IMR-90 (cell line): ENCODE measurements at regions not wholly inside any gene's neighbourhood (a gene's known extent, or its start where the extent isn't known, plus 50 kb on each side); places are given as distances from the start of the nearest gene placed in this dataset.

Source experiments
- ATAC-seq: fragments of 200-7000 bp; cut with Tn5 transposase; 2 replicates; pipeline ENCODE4 v1.9.1; 2020; ENCODE audit warnings: low read depth, mild to moderate bottlenecking, moderate library complexity
- BruUV-seq: library from RNA; stranded (reverse); fragments of 400-500 nt; replicated peaks from 2 replicates; lab custom pipeline; 2021; lab: Mats Ljungman, UMichigan
- CTCF ChIA-PET: fragments of 300-600 bp; formaldehyde crosslinking; extraction: SDS; loops from one replicate; lab custom pipeline; 2021; ENCODE audit warnings: antibody characterized with exemption; lab: Yijun Ruan, JAX
- POLR2A ChIA-PET: fragments of 300-600 bp; sonication (Branson Sonifier 250); formaldehyde crosslinking; loops from one replicate; lab custom pipeline; 2022; ENCODE audit warnings: antibody characterized with exemption; ENCODE audit not compliant: unreplicated experiment; lab: Charles Lee
- DNase-seq: peaks from one replicate; pipeline ENCODE4 v3.0.0; 2013
- H2AFZ ChIP-seq: replicated peaks from 2 replicates; pipeline ENCODE3; 2013; ENCODE audit warnings: low read length, mild to moderate bottlenecking; ENCODE audit not compliant: poor library complexity
- H2AK5ac ChIP-seq: 2 replicates; pipeline ENCODE4 v1.6.1; 2013; ENCODE audit warnings: low read depth, low read length, inconsistent platforms
- H2AK9ac ChIP-seq: replicated peaks from 2 replicates; pipeline ENCODE3; 2013; ENCODE audit warnings: mild to moderate bottlenecking, low read depth, low read length, moderate library complexity; ENCODE audit not compliant: poor library complexity
- H2BK120ac ChIP-seq: 2 replicates; pipeline ENCODE4 v1.6.1; 2013; ENCODE audit warnings: low read depth, low read length, inconsistent platforms
- H2BK15ac ChIP-seq: 3 replicates; pipeline ENCODE4 v1.6.1; 2013; ENCODE audit warnings: low read depth, low read length, inconsistent platforms
- H2BK20ac ChIP-seq: 2 replicates; pipeline ENCODE4 v1.6.1; 2013; ENCODE audit warnings: low read depth, mild to moderate bottlenecking, inconsistent platforms, low read length, moderate library complexity
- H2BK5ac ChIP-seq: 2 replicates; pipeline ENCODE4 v1.6.1; 2013; ENCODE audit warnings: mild to moderate bottlenecking, low read depth, low read length, inconsistent platforms; ENCODE audit not compliant: poor library complexity, severe bottlenecking
- H3K14ac ChIP-seq: replicated peaks from 2 replicates; pipeline ENCODE4 v1.6.1; 2013; ENCODE audit warnings: low read depth, low read length, inconsistent platforms
- H3K18ac ChIP-seq: 2 replicates; pipeline ENCODE4 v1.6.1; 2013; ENCODE audit warnings: low read depth, low read length, control low read depth
- H3K23ac ChIP-seq: 2 replicates; pipeline ENCODE4 v1.6.1; 2013; ENCODE audit warnings: low read depth, low read length, inconsistent platforms
- H3K27ac ChIP-seq: 2 replicates; pipeline ENCODE4 v1.5.1; 2013; ENCODE audit warnings: mild to moderate bottlenecking, control low read depth, low read length; ENCODE audit not compliant: insufficient read depth
- H3K27me3 ChIP-seq: 2 replicates; pipeline ENCODE4 v1.6.1; 2013; ENCODE audit warnings: low read length; ENCODE audit not compliant: control insufficient read depth, insufficient read depth
- H3K36me3 ChIP-seq: 2 replicates; pipeline ENCODE4 v1.6.1; 2013; ENCODE audit warnings: low read length, mixed read lengths; ENCODE audit not compliant: control insufficient read depth, insufficient read depth
- H3K4ac ChIP-seq: 2 replicates; pipeline ENCODE4 v1.6.1; 2013; ENCODE audit warnings: low read depth, low read length, inconsistent platforms
- H3K4me1 ChIP-seq: 2 replicates; pipeline ENCODE4 v1.6.1; 2013; ENCODE audit warnings: low read length, mixed read lengths; ENCODE audit not compliant: control insufficient read depth, insufficient read depth
- H3K4me2 ChIP-seq: 2 replicates; pipeline ENCODE4 v1.6.1; 2013; ENCODE audit warnings: low read depth, mild to moderate bottlenecking, control low read depth, low read length, moderate library complexity
- H3K4me3 ChIP-seq: 2 replicates; pipeline ENCODE4 v1.5.1; 2013; ENCODE audit warnings: low read depth, mild to moderate bottlenecking, control low read depth, low read length, moderate library complexity; ENCODE audit not compliant: insufficient read depth
- H3K56ac ChIP-seq: 2 replicates; pipeline ENCODE4 v1.6.1; 2013; ENCODE audit warnings: low read length, inconsistent platforms; ENCODE audit not compliant: insufficient read depth; ENCODE audit errors: extremely low read depth
- H3K79me1 ChIP-seq, 2 experiments: 2 replicates each; pipeline ENCODE4 v1.6.1; 2013; ENCODE audit warnings: low read length in 2 of 2, inconsistent platforms in 1 of 2, low read depth in 1 of 2
- H3K9ac ChIP-seq: 2 replicates; pipeline ENCODE4 v1.6.1; 2013; ENCODE audit warnings: low read depth, low read length, control low read depth
- H3K9me1 ChIP-seq: 2 replicates; pipeline ENCODE4 v1.6.1; 2013; ENCODE audit warnings: low read length, inconsistent platforms; ENCODE audit not compliant: insufficient read depth
- H3K9me3 ChIP-seq: 2 replicates; pipeline ENCODE4 v1.6.1; 2013; ENCODE audit warnings: low read length; ENCODE audit not compliant: control insufficient read depth, insufficient read depth
- H4K20me1 ChIP-seq: 2 replicates; pipeline ENCODE4 v1.6.1; 2013; ENCODE audit warnings: low read length, inconsistent platforms; ENCODE audit not compliant: insufficient read depth
- H4K5ac ChIP-seq: 2 replicates; pipeline ENCODE4 v1.6.1; 2013; ENCODE audit warnings: mild to moderate bottlenecking, low read depth, low read length, control low read depth
- H4K8ac ChIP-seq, 2 experiments: 2 replicates each; pipeline ENCODE4 v1.6.1; 2013; ENCODE audit warnings: low read depth in 2 of 2, low read length in 2 of 2, control low read depth in 1 of 2, inconsistent platforms in 1 of 2
- H4K91ac ChIP-seq: 2 replicates; pipeline ENCODE4 v1.6.1; 2013; ENCODE audit warnings: low read depth, low read length, inconsistent platforms; ENCODE audit not compliant: insufficient read depth
- BHLHE40 ChIP-seq: fragments of 150-350 bp; IDR thresholded peaks from 2 replicates; pipeline ENCODE4 v1.6.1; 2016; ENCODE audit warnings: mild to moderate bottlenecking, low read depth, low read length
- CHD1 ChIP-seq: IDR thresholded peaks from 2 replicates; pipeline ENCODE4 v1.6.1; 2012; ENCODE audit warnings: low read depth, low read length, improper control_type of control experiment
- FOS ChIP-seq: fragments of 150-350 bp; IDR thresholded peaks from 2 replicates; pipeline ENCODE4 v1.6.1; 2016; ENCODE audit warnings: low read depth, low read length
- MAFK ChIP-seq: IDR thresholded peaks from 2 replicates; pipeline ENCODE4 v1.6.1; 2012; ENCODE audit warnings: low read depth, low read length, improper control_type of control experiment
- MXI1 ChIP-seq: IDR thresholded peaks from 2 replicates; pipeline ENCODE4 v1.6.1; 2012; ENCODE audit warnings: low read depth, mild to moderate bottlenecking, low read length, moderate library complexity, borderline replicate concordance
- NFE2L2 ChIP-seq: fragments of 150-350 bp; IDR thresholded peaks from 2 replicates; pipeline ENCODE4 v1.6.1; 2016; ENCODE audit warnings: low read depth, mild to moderate bottlenecking, low read length
- POLR2A ChIP-seq: IDR thresholded peaks from 2 replicates; pipeline ENCODE4 v1.6.1; 2012; ENCODE audit warnings: mild to moderate bottlenecking, low read depth, low read length
- RAD21 ChIP-seq: IDR thresholded peaks from 2 replicates; pipeline ENCODE4 v1.6.1; 2012; ENCODE audit warnings: low read length, improper control_type of control experiment
- RCOR1 ChIP-seq: IDR thresholded peaks from 2 replicates; pipeline ENCODE4 v1.6.1; 2012; ENCODE audit warnings: mild to moderate bottlenecking, low read length, improper control_type of control experiment; ENCODE audit not compliant: insufficient replicate concordance
- RFX5 ChIP-seq: IDR thresholded peaks from 2 replicates; pipeline ENCODE4 v1.8.0; 2012; ENCODE audit warnings: low read depth, mild to moderate bottlenecking, low read length, moderate library complexity
- WGBS, 2 experiments: methylation state at CpG; one replicate each; pipeline versions ENCODE4 v1.1.5 to v1.1.7; 2013; ENCODE audit warnings: missing lambda C conversion rate in 2 of 2; ENCODE audit not compliant: insufficient read length in 1 of 2; ENCODE audit errors: extremely low coverage in 2 of 2; 5-methylcytosine and 5-hydroxymethylcytosine counted together
- dilution Hi-C: fragments of 300-500 bp; cut with HindIII; formaldehyde crosslinking; loops from one replicate; pipeline ENCODE4 v1.14.3; 2018; ENCODE audit warnings: low sequenced_read_pairs; ENCODE audit not compliant: unreplicated experiment
- in situ Hi-C: fragments of 300-500 bp; cut with MboI; formaldehyde crosslinking; loops from 3 replicates; pipeline ENCODE4 v1.14.3; 2019; ENCODE audit warnings: low sequenced_read_pairs, inconsistent platforms, mixed read lengths
- intact Hi-C: fragments of 100-400 bp; cut with micrococcal nuclease; formaldehyde crosslinking; loops from 2 replicates; pipeline ENCODE4 v1.10.0; 2022
- TF ChIP-seq, protein P1 (sequence below): conservative IDR thresholded peaks from 2 replicates; pipeline ENCODE4 v1.5.1; 2012; ENCODE audit warnings: mild to moderate bottlenecking, low read depth, low read length, improper control_type of control experiment
- TF ChIP-seq, protein P2 (sequence below): fragments of 150-350 bp; IDR thresholded peaks from 2 replicates; pipeline ENCODE4 v1.6.1; 2017; ENCODE audit warnings: mild to moderate bottlenecking, antibody characterized with exemption, low read length, low read depth
- TF ChIP-seq, protein P3 (sequence below): fragments of 150-350 bp; IDR thresholded peaks from 2 replicates; pipeline ENCODE4 v1.6.1; 2016; ENCODE audit warnings: low read depth, mild to moderate bottlenecking, low read length, moderate library complexity, borderline replicate concordance

DNA sequence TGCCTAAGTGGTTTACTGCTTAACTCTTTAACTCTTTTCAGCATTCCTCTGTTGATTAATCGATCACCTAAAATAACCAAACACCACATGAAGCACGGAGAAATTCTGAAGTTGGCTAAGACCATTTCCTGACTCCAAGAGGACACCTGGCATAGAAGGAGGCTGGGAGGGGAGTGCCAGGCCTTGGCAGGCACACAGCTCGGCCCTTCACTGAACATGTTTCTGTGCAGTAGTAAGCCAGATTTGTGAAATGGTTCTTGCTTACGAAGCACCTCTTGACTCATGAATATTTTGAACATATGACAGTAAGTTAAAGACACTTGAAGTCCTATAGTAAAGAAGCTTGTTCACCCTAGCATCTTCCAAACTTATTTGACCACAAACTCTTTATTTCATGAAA, 82.3 kb downstream of the FOXL1 start:
- H3K27ac ChIP-seq, result no peak overlapping the region

More for the DNA sequence above, 82.3 kb downstream of the FOXL1 start:
- Histone ChIP-seq H2AK5ac (peak overlapping the region; percentile 56; the same call in 1 of the 2 replicates), H3K27me3 (no peaks in the 10 kb centered on the region), H3K56ac (no peak overlapping the region), H4K91ac (no peak overlapping the region), H2AFZ (no peak overlapping the region), H3K18ac (no peak overlapping the region), H3K23ac (no peak overlapping the region), H3K14ac (0 out of 2 replicates have a peak overlapping the region, but pooled peaks have one; percentile 75), H2BK20ac (peak overlapping the region; percentile 61), H2BK5ac (no peak overlapping the region), H3K4me3 (no peak overlapping the region), H3K9me3 (no peaks in the 10 kb centered on the region), H3K36me3 (no peaks in the 10 kb centered on the region), H3K4me1 (peaks cover 22% of the 10 kb centered on the region), H2BK120ac (no peak overlapping the region), H4K5ac (no peak overlapping the region), H2BK15ac (peak overlapping the region; percentile 89; the same call in 2 of the 3 replicates), H3K9me1 (peaks cover 15% of the 10 kb centered on the region), H4K20me1 (no peaks in the 10 kb centered on the region; the same call in 1 of the 2 replicates), H2AK9ac (no peak overlapping the region), H3K4ac (no peak overlapping the region), H3K79me1 (peaks cover 0 to 6% of the 10 kb centered on the region in 2 experiments; a peak in 2 of 4 replicates), H3K9ac (no peak overlapping the region), H3K4me2 (no peak overlapping the region), H4K8ac (no peak overlapping the region)
- intact Hi-C loops (loop anchor here (5.0 kb wide), 1 partner anchor 48 kb away; no protein-coding TSS in a partner anchor), in situ Hi-C loops (no loop called here), dilution Hi-C loops (no loop called here)
- WGBS, 2 experiments, result no CpG with 5 or more reads among the region's 4 CpGs
- no peak for ATAC-seq
- DNase-seq, result no peak
- no TSS peak for BruUV-seq
- CTCF ChIA-PET, result no interaction called here
- POLR2A ChIA-PET, result no interaction called here
- TF ChIP-seq FOS (no peak), POLR2A (no peak), MXI1 (no peak), BHLHE40 (no peak), MAFK (no peak), RCOR1 (no peak), RAD21 (no peak), CHD1 (no peak), RFX5 (no peak), NFE2L2 (no peak)
- TF ChIP-seq, protein P1, sequence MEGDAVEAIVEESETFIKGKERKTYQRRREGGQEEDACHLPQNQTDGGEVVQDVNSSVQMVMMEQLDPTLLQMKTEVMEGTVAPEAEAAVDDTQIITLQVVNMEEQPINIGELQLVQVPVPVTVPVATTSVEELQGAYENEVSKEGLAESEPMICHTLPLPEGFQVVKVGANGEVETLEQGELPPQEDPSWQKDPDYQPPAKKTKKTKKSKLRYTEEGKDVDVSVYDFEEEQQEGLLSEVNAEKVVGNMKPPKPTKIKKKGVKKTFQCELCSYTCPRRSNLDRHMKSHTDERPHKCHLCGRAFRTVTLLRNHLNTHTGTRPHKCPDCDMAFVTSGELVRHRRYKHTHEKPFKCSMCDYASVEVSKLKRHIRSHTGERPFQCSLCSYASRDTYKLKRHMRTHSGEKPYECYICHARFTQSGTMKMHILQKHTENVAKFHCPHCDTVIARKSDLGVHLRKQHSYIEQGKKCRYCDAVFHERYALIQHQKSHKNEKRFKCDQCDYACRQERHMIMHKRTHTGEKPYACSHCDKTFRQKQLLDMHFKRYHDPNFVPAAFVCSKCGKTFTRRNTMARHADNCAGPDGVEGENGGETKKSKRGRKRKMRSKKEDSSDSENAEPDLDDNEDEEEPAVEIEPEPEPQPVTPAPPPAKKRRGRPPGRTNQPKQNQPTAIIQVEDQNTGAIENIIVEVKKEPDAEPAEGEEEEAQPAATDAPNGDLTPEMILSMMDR, result no peak
- TF ChIP-seq, protein P2, sequence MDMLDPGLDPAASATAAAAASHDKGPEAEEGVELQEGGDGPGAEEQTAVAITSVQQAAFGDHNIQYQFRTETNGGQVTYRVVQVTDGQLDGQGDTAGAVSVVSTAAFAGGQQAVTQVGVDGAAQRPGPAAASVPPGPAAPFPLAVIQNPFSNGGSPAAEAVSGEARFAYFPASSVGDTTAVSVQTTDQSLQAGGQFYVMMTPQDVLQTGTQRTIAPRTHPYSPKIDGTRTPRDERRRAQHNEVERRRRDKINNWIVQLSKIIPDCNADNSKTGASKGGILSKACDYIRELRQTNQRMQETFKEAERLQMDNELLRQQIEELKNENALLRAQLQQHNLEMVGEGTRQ, result no peak
- TF ChIP-seq, protein P3, sequence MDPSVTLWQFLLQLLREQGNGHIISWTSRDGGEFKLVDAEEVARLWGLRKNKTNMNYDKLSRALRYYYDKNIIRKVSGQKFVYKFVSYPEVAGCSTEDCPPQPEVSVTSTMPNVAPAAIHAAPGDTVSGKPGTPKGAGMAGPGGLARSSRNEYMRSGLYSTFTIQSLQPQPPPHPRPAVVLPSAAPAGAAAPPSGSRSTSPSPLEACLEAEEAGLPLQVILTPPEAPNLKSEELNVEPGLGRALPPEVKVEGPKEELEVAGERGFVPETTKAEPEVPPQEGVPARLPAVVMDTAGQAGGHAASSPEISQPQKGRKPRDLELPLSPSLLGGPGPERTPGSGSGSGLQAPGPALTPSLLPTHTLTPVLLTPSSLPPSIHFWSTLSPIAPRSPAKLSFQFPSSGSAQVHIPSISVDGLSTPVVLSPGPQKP, result no peak
